ENCODE measurements at regions not wholly inside any gene's neighbourhood (a gene's known extent, or its start where the extent isn't known, plus 50 kb on each side); places are given as distances from the start of the nearest gene placed in this dataset.

- H3K4me1 ChIP-seq (ENCODE audit: control insufficient read depth in 4 of 4, insufficient read depth in 4 of 4, low read length in 3 of 4), result no peaks in the 10 kb centered on the region
- no peaks in the 10 kb centered on the region for H3K36me3 ChIP-seq (ENCODE audit: control insufficient read depth in 4 of 4, insufficient read depth in 3 of 4, low read depth in 1 of 4, low read length in 3 of 4)
- DNase-seq (ENCODE audit: low spot score), result no peak
- peaks cover 0 to 4% (median 1%) of the 10 kb centered on the region in 4 donors for H3K27me3 ChIP-seq (ENCODE audit: control insufficient read depth in 4 of 4, insufficient read depth in 4 of 4, low read length in 3 of 4)
- no peak overlapping the region for H3K4me3 ChIP-seq (ENCODE audit: low read depth in 1 of 3, low read length in 3 of 3)
- WGBS, result 62% methylated on average over 4 of the region's 4 CpGs
- no peak overlapping the region for H3K9ac ChIP-seq (ENCODE audit: low read depth in 1 of 2, low read length in 2 of 2)
- H3K9me3 ChIP-seq (ENCODE audit: control insufficient read depth in 4 of 4, low read length in 3 of 4), result peaks cover 0 to 3% (median 0%) of the 10 kb centered on the region in 4 donors
- no peak overlapping the region for H3K27ac ChIP-seq (ENCODE audit: low read depth in 1 of 2, low read length in 2 of 2)
- TF ChIP-seq JUND (IDR thresholded peaks at IDR 0.05), result no peak
- TF ChIP-seq, protein P1, sequence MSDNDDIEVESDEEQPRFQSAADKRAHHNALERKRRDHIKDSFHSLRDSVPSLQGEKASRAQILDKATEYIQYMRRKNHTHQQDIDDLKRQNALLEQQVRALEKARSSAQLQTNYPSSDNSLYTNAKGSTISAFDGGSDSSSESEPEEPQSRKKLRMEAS (IDR thresholded peaks at IDR 0.05), result no peak
- no peak for TF ChIP-seq HNF4G (IDR thresholded peaks at IDR 0.05)
- TF ChIP-seq HNF4A (conservative IDR thresholded peaks at IDR 0.05), result no peak
- TF ChIP-seq FOXA1 (IDR thresholded peaks at IDR 0.05), result no peak
- TF ChIP-seq CTCF (IDR thresholded peaks at IDR 0.05; ENCODE audit: low read depth, low read length, missing input control), result no peak
- no peak for TF ChIP-seq REST (IDR thresholded peaks at IDR 0.05)
- TF ChIP-seq RXRA (IDR thresholded peaks at IDR 0.05), result no peak
- no peak for TF ChIP-seq SP1 (IDR thresholded peaks at IDR 0.05)
- TF ChIP-seq NR2F2 (IDR thresholded peaks at IDR 0.05), result no peak
- TF ChIP-seq RAD21 (IDR thresholded peaks at IDR 0.05), result no peak
- no peak for TF ChIP-seq TAF1 (conservative IDR thresholded peaks at IDR 0.05)
- TF ChIP-seq YY1 (IDR thresholded peaks at IDR 0.05), result no peak
- TF ChIP-seq GABPA (IDR thresholded peaks at IDR 0.05 in 1 of 2, conservative IDR thresholded peaks at IDR 0.05 in 1 of 2), result no peak
- TF ChIP-seq, protein P2, sequence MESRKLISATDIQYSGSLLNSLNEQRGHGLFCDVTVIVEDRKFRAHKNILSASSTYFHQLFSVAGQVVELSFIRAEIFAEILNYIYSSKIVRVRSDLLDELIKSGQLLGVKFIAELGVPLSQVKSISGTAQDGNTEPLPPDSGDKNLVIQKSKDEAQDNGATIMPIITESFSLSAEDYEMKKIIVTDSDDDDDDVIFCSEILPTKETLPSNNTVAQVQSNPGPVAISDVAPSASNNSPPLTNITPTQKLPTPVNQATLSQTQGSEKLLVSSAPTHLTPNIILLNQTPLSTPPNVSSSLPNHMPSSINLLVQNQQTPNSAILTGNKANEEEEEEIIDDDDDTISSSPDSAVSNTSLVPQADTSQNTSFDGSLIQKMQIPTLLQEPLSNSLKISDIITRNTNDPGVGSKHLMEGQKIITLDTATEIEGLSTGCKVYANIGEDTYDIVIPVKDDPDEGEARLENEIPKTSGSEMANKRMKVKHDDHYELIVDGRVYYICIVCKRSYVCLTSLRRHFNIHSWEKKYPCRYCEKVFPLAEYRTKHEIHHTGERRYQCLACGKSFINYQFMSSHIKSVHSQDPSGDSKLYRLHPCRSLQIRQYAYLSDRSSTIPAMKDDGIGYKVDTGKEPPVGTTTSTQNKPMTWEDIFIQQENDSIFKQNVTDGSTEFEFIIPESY (IDR thresholded peaks at IDR 0.05), result no peak
- no peak for TF ChIP-seq EGR1 (IDR thresholded peaks at IDR 0.05; ENCODE audit: low read depth in 2 of 2)
- no peak for TF ChIP-seq ATF3 (IDR thresholded peaks at IDR 0.05)
- no peak for TF ChIP-seq FOXA2 (IDR thresholded peaks at IDR 0.05)
These were observed 71.6 kb downstream of the TFAP2A start for GRCh38 chr6:10343320-10343719.

All from liver (tissue), 8 donors.